NCI-H146 (cell line): ENCODE measurements at regions not wholly inside any gene's neighbourhood (a gene's known extent, or its start where the extent isn't known, plus 50 kb on each side); places are given as distances from the start of the nearest gene placed in this dataset.

Source experiments
- DNase-seq: peaks from one replicate; lab custom pipeline; 2025; lab: John Stamatoyannopoulos, UW

- no peak for DNase-seq
Observed at GRCh38 chr10:44685220-44685619, 225.9 kb upstream of the TMEM72 start.

GRCh38 chr10:44685747-44686146, 225.4 kb upstream of the TMEM72 start:
- DNase-seq, result no peak

GRCh38 chr10:44689368-44689767, 221.8 kb upstream of the TMEM72 start:
- DNase-seq, result no peak

GRCh38 chr10:44696496-44696895, 214.6 kb upstream of the TMEM72 start:
- no peak for DNase-seq

GRCh38 chr10:44697116-44697515, 214.0 kb upstream of the TMEM72 start:
- no peak for DNase-seq

GRCh38 chr10:44702531-44702930, 208.6 kb upstream of the TMEM72 start:
- DNase-seq, result no peak

- DNase-seq, result no peak
Observed at GRCh38 chr10:44703241-44704155, 207.6 kb upstream of the TMEM72 start.

- DNase-seq, result no peak
Observed at GRCh38 chr10:44704616-44705015, 206.5 kb upstream of the TMEM72 start.

GRCh38 chr10:44706745-44707144, 204.4 kb upstream of the TMEM72 start:
- no peak for DNase-seq

GRCh38 chr10:44713307-44713706, 197.8 kb upstream of the TMEM72 start:
- DNase-seq, result no peak

- DNase-seq, result no peak
Observed at GRCh38 chr10:44714451-44714850, 196.7 kb upstream of the TMEM72 start.

- DNase-seq, result no peak
Observed at GRCh38 chr10:44715136-44715535, 196.0 kb upstream of the TMEM72 start.

GRCh38 chr10:44716470-44717015, 194.6 kb upstream of the TMEM72 start:
- no peak for DNase-seq

GRCh38 chr10:44723082-44723481, 188.1 kb upstream of the TMEM72 start:
- DNase-seq, result no peak

GRCh38 chr10:44723619-44724325, 187.4 kb upstream of the TMEM72 start:
- DNase-seq, result no peak

GRCh38 chr10:44724415-44725174, 186.5 kb upstream of the TMEM72 start:
- no peak for DNase-seq

- DNase-seq, result no peak
Observed at GRCh38 chr10:44725404-44725803, 185.7 kb upstream of the TMEM72 start.

- DNase-seq, result no peak
Observed at GRCh38 chr10:44731283-44731682, 179.9 kb upstream of the TMEM72 start.

GRCh38 chr10:44733501-44734488, 177.3 kb upstream of the TMEM72 start:
- no peak for DNase-seq

- DNase-seq, result no peak
Observed at GRCh38 chr10:44742248-44742647, 168.9 kb upstream of the TMEM72 start.

GRCh38 chr10:44743535-44743934, 167.6 kb upstream of the TMEM72 start:
- DNase-seq, result no peak
